PC-9 (cell line): ENCODE measurements at regions not wholly inside any gene's neighbourhood (a gene's known extent, or its start where the extent isn't known, plus 50 kb on each side); places are given as distances from the start of the nearest gene placed in this dataset.

Source experiments
- BruUV-seq: library from RNA; stranded (reverse); fragments of 400-500 nt; replicated peaks from 2 replicates; lab custom pipeline; 2021; lab: Mats Ljungman, UMichigan
- CTCF ChIA-PET: fragments of 300-600 bp; sonication (Branson Sonifier 250); formaldehyde crosslinking; loops from one replicate; lab custom pipeline; 2022; ENCODE audit warnings: antibody characterized with exemption; lab: Charles Lee
- POLR2A ChIA-PET: fragments of 300-600 bp; sonication (Branson Sonifier 250); formaldehyde crosslinking; loops from one replicate; lab custom pipeline; 2022; ENCODE audit warnings: antibody characterized with exemption; ENCODE audit not compliant: unreplicated experiment; lab: Charles Lee
- DNase-seq, 2 experiments: peaks; one replicate each; pipeline versions ENCODE4 v3.0.0 to v3.0.0-alpha.2; 2015 to 2022; ENCODE audit warnings: mixed read lengths in 1 of 2
- H2AFZ ChIP-seq: fragments of 200-600 bp; sonication (generic); 2 replicates; pipeline ENCODE4 v1.8.1; 2017; ENCODE audit warnings: antibody characterized with exemption
- H3F3A ChIP-seq: fragments of 200-600 bp; sonication (generic); 2 replicates; pipeline ENCODE4 v1.8.1; 2017; ENCODE audit warnings: antibody characterized with exemption, mild to moderate bottlenecking, low read depth; ENCODE audit not compliant: insufficient read depth
- H3K27ac ChIP-seq: fragments of 200-600 bp; sonication (generic); 2 replicates; pipeline ENCODE4 v1.6.1; 2016; ENCODE audit warnings: mixed run types
- H3K27me3 ChIP-seq: fragments of 200-600 bp; sonication (generic); 2 replicates; pipeline ENCODE4 v1.6.1; 2016; ENCODE audit warnings: low read depth, mixed run types; ENCODE audit not compliant: insufficient read depth
- H3K36me3 ChIP-seq: fragments of 200-600 bp; sonication (generic); 2 replicates; pipeline ENCODE4 v1.6.1; 2016; ENCODE audit warnings: low read depth, mixed run types
- H3K4me1 ChIP-seq: fragments of 200-600 bp; sonication (generic); replicated peaks from 2 replicates; pipeline ENCODE4 v1.6.1; 2016; ENCODE audit warnings: mixed run types; ENCODE audit not compliant: insufficient read depth
- H3K4me2 ChIP-seq: fragments of 200-600 bp; sonication (generic); 2 replicates; pipeline ENCODE4 v1.6.1; 2017; ENCODE audit warnings: mixed run types
- H3K4me3 ChIP-seq: fragments of 200-600 bp; sonication (generic); 2 replicates; pipeline ENCODE4 v1.6.1; 2016; ENCODE audit warnings: mixed run types
- H3K79me2 ChIP-seq: fragments of 200-600 bp; sonication (generic); 2 replicates; pipeline ENCODE4 v1.6.1; 2017; ENCODE audit warnings: low read depth, mixed run types
- H3K9me2 ChIP-seq: fragments of 200-600 bp; sonication (generic); 2 replicates; pipeline ENCODE4 v1.8.1; 2017; ENCODE audit warnings: mild to moderate bottlenecking; ENCODE audit not compliant: insufficient read depth
- H3K9me3 ChIP-seq: fragments of 200-600 bp; sonication (generic); 2 replicates; pipeline ENCODE4 v1.8.1; 2016; ENCODE audit warnings: low read depth; ENCODE audit not compliant: insufficient read depth
- H4K20me1 ChIP-seq: fragments of 200-600 bp; sonication (generic); 2 replicates; pipeline ENCODE4 v1.8.1; 2017; ENCODE audit not compliant: insufficient read depth
- CTCF ChIP-seq: fragments of 200-600 bp; sonication (generic); conservative IDR thresholded peaks from 2 replicates; pipeline ENCODE4 v1.6.1; 2017; ENCODE audit warnings: mixed run types, antibody characterized with exemption, mild to moderate bottlenecking, moderate library complexity
- EZH2 ChIP-seq: fragments of 200-600 bp; sonication (generic); IDR thresholded peaks from 2 replicates; pipeline ENCODE4 v1.8.0; 2017; ENCODE audit warnings: antibody characterized with exemption, low read depth
- intact Hi-C: fragments of 100-400 bp; cut with micrococcal nuclease; formaldehyde crosslinking; loops from one replicate; pipeline ENCODE4 v1.10.0; 2022; ENCODE audit not compliant: unreplicated experiment

GRCh38 chr4:74522251-74522991 lies 77.5 kb downstream of the AREG start:
- CTCF ChIA-PET: no interaction called here
- Histone ChIP-seq H3K36me3 (no peaks in the 10 kb centered on the region), H3K4me3 (no peak overlapping the region), H2AFZ (no peak overlapping the region), H3K79me2 (no peaks in the 10 kb centered on the region), H4K20me1 (no peaks in the 10 kb centered on the region), H3K4me2 (no peak overlapping the region), H3K9me2 (no peaks in the 10 kb centered on the region), H3K27me3 (no peaks in the 10 kb centered on the region), H3K9me3 (no peaks in the 10 kb centered on the region), H3K4me1 (no peaks in the 10 kb centered on the region), H3K27ac (no peak overlapping the region), H3F3A (no peaks in the 10 kb centered on the region)
- intact Hi-C loops: no loop called here
- TF ChIP-seq CTCF (no peak), EZH2 (no peak)
- DNase-seq: no peak
- no TSS peak for BruUV-seq
- POLR2A ChIA-PET: no interaction called here

- intact Hi-C loops: no loop called here
- Histone ChIP-seq H3F3A (no peaks in the 10 kb centered on the region), H3K36me3 (no peaks in the 10 kb centered on the region), H3K27me3 (no peaks in the 10 kb centered on the region), H3K9me3 (no peaks in the 10 kb centered on the region), H3K27ac (no peak overlapping the region), H3K4me3 (no peak overlapping the region), H3K4me1 (no peaks in the 10 kb centered on the region), H4K20me1 (no peaks in the 10 kb centered on the region), H2AFZ (no peak overlapping the region), H3K79me2 (no peaks in the 10 kb centered on the region), H3K9me2 (no peaks in the 10 kb centered on the region), H3K4me2 (no peak overlapping the region)
- no peak for TF ChIP-seq EZH2
- no peak for TF ChIP-seq CTCF
- BruUV-seq: no TSS peak
- no peak for DNase-seq
- ChIA-PET POLR2A (interaction anchor here (0.6 kb wide), 2 partner anchors 50 to 146 kb away, joined by 3 read pairs; no protein-coding TSS in a partner anchor), CTCF (no interaction called here)
These were observed 78.2 kb downstream of the AREG start for GRCh38 chr4:74523096-74523495.

GRCh38 chr4:74524985-74525384 lies 80.0 kb downstream of the AREG start:
- TF ChIP-seq CTCF: no peak
- TF ChIP-seq EZH2: no peak
- POLR2A ChIA-PET: no interaction called here
- H3K36me3 ChIP-seq: no peaks in the 10 kb centered on the region
- H3K27ac ChIP-seq: no peak overlapping the region
- H3K79me2 ChIP-seq: no peaks in the 10 kb centered on the region
- H3F3A ChIP-seq: no peaks in the 10 kb centered on the region
- CTCF ChIA-PET: no interaction called here
- no peaks in the 10 kb centered on the region for H4K20me1 ChIP-seq
- H3K27me3 ChIP-seq: no peaks in the 10 kb centered on the region
- no peak overlapping the region for H3K4me3 ChIP-seq
- H3K9me3 ChIP-seq: no peaks in the 10 kb centered on the region
- BruUV-seq: no TSS peak
- no peaks in the 10 kb centered on the region for H3K9me2 ChIP-seq
- intact Hi-C loops: no loop called here
- DNase-seq: no peak
- no peaks in the 10 kb centered on the region for H3K4me1 ChIP-seq
- no peak overlapping the region for H2AFZ ChIP-seq
- H3K4me2 ChIP-seq: no peak overlapping the region
